Keratinocyte (primary cell): ENCODE measurements at regions not wholly inside any gene's neighbourhood (a gene's known extent, or its start where the extent isn't known, plus 50 kb on each side); places are given as distances from the start of the nearest gene placed in this dataset.

Experiments
- EZH2 ChIP-seq: IDR thresholded peaks from one replicate; pipeline ENCODE4 v1.6.1; 2012; ENCODE audit warnings: inconsistent platforms, mild to moderate bottlenecking, low read length, moderate library complexity
- TF ChIP-seq, protein P1 (sequence below), 3 experiments: IDR thresholded peaks in 1 of 3; conservative IDR thresholded peaks in 1 of 3; optimal IDR thresholded peaks in 1 of 3; 2 replicates in 2 of 3; 3 replicates in 1 of 3; pipeline versions ENCODE3 to v1.5.1; 2011; ENCODE audit warnings: low read length in 3 of 3, mild to moderate bottlenecking in 3 of 3, moderate library complexity in 2 of 3, control low read depth in 1 of 3, inconsistent platforms in 1 of 3; ENCODE audit not compliant: insufficient read depth in 2 of 3; ENCODE audit errors: extremely low read depth in 1 of 3

GRCh38 chr2:62643100-62643471, 62.4 kb upstream of the EHBP1 start:
- TF ChIP-seq, protein P1, sequence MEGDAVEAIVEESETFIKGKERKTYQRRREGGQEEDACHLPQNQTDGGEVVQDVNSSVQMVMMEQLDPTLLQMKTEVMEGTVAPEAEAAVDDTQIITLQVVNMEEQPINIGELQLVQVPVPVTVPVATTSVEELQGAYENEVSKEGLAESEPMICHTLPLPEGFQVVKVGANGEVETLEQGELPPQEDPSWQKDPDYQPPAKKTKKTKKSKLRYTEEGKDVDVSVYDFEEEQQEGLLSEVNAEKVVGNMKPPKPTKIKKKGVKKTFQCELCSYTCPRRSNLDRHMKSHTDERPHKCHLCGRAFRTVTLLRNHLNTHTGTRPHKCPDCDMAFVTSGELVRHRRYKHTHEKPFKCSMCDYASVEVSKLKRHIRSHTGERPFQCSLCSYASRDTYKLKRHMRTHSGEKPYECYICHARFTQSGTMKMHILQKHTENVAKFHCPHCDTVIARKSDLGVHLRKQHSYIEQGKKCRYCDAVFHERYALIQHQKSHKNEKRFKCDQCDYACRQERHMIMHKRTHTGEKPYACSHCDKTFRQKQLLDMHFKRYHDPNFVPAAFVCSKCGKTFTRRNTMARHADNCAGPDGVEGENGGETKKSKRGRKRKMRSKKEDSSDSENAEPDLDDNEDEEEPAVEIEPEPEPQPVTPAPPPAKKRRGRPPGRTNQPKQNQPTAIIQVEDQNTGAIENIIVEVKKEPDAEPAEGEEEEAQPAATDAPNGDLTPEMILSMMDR (optimal IDR thresholded peaks at IDR 0.05 in 1 of 3, IDR thresholded peaks at IDR 0.05 in 1 of 3, conservative IDR thresholded peaks at IDR 0.05 in 1 of 3; ENCODE audit: extremely low read depth in 1 of 3, insufficient read depth in 2 of 3, low read length in 3 of 3) = no peak
- TF ChIP-seq EZH2 = no peak
